MG63 (cell line): ENCODE measurements at regions not wholly inside any gene's neighbourhood (a gene's known extent, or its start where the extent isn't known, plus 50 kb on each side); places are given as distances from the start of the nearest gene placed in this dataset.

Source experiments
- DNase-seq: peaks from one replicate; pipeline ENCODE4 v3.0.0-alpha.2; 2020
- H3K27me3 ChIP-seq: fragments of 250-450 bp; sonication (Bioruptor Pico); 2 replicates; pipeline ENCODE4 v1.5.1; 2020; ENCODE audit warnings: mild to moderate bottlenecking, moderate library complexity
- H3K36me3 ChIP-seq: fragments of 250-450 bp; sonication (Bioruptor Pico); 2 replicates; pipeline ENCODE4 v1.5.1; 2020; ENCODE audit warnings: mild to moderate bottlenecking, moderate library complexity
- H3K4me3 ChIP-seq: fragments of 250-450 bp; sonication (Bioruptor Pico); 2 replicates; pipeline ENCODE4 v1.5.1; 2020; ENCODE audit warnings: mild to moderate bottlenecking, moderate library complexity
- H3K9me3 ChIP-seq: fragments of 250-450 bp; sonication (Bioruptor Pico); 2 replicates; pipeline ENCODE4 v1.5.1; 2020; ENCODE audit warnings: mild to moderate bottlenecking, moderate library complexity

- Histone ChIP-seq H3K27me3 (0 out of 2 replicates have a peak, but pooled peaks cover 2% of the 10 kb centered on the region), H3K9me3 (no peaks in the 10 kb centered on the region), H3K36me3 (no peaks in the 10 kb centered on the region), H3K4me3 (no peak overlapping the region)
- no peak for DNase-seq
Measured at GRCh38 chr1:101162736-101163735, 73.8 kb upstream of the S1PR1 start.

DNA sequence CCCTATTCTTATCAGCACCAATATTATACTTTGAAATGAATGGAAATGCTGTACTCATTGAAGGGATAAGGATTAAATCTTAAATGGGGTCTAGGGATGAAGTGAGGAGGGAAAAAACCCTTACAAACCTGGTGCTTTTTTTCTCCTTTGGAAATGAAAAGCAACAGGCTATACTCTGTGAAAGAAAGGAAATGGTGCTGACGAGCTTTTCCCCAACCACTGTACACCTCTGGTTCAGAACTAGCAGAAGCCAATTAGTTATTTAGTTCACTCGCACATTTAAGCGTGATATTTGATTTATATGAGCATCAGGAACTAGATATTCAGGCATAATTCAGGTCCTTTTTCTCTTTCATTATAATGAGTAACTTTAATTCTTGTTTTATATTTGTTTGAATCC lies 74.5 kb upstream of the S1PR1 start:
- no peaks in the 10 kb centered on the region for H3K36me3 ChIP-seq
- DNase-seq, result no peak
- H3K27me3 ChIP-seq, result 0 out of 2 replicates have a peak, but pooled peaks cover 4% of the 10 kb centered on the region
- H3K4me3 ChIP-seq, result no peak overlapping the region
- no peaks in the 10 kb centered on the region for H3K9me3 ChIP-seq

DNA sequence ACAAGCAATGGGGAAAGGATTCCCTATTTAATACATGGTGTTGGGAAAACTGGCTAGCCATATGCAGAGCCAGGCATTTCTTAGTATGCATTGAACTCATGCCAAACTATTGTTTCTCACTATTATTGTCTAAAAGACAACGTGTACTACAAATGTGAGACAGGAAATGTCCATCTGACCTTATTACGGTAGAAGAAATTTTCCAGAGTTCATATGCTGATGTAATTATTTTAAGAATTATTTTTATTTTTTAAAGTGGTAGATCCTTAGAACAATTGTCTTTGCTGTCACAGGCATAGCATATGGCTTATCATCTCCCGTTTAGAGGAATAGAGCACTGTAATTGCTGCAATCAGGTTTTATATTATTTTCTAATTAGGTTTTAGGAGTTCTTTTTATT lies 75.2 kb upstream of the S1PR1 start:
- DNase-seq, result no peak
- H3K36me3 ChIP-seq, result no peaks in the 10 kb centered on the region
- no peaks in the 10 kb centered on the region for H3K9me3 ChIP-seq
- 0 out of 2 replicates have a peak, but pooled peaks cover 4% of the 10 kb centered on the region for H3K27me3 ChIP-seq
- H3K4me3 ChIP-seq, result no peak overlapping the region

- DNase-seq, result no peak
- H3K36me3 ChIP-seq, result no peaks in the 10 kb centered on the region
- H3K4me3 ChIP-seq, result no peak overlapping the region
- H3K9me3 ChIP-seq, result no peaks in the 10 kb centered on the region
- H3K27me3 ChIP-seq, result 0 out of 2 replicates have a peak, but pooled peaks cover 4% of the 10 kb centered on the region
Measured at GRCh38 chr1:101158424-101158823, 78.4 kb upstream of the S1PR1 start.

DNA sequence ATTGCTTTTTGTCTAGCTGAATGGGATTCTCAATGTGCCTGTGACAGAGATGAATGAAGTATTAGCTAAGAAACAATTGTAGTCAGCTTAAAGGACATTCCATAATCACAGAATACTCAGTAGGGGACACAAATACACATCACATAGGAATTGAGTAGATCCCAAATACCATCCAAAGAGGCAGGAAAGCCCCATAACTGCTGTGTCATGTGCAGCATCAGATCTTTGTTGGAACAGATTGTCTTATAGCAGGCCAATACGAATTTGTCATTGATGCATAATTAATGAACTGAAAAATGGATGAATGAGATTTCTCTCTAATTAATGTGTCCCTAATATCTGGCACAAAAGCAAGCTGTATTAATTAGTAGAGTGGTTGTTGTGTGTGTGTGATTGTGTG lies 82.3 kb upstream of the S1PR1 start:
- Histone ChIP-seq H3K36me3 (no peaks in the 10 kb centered on the region), H3K27me3 (0 out of 2 replicates have a peak, but pooled peaks cover 4% of the 10 kb centered on the region), H3K9me3 (no peaks in the 10 kb centered on the region), H3K4me3 (no peak overlapping the region)
- DNase-seq, result no peak

GRCh38 chr1:101153692-101154091 lies 83.1 kb upstream of the S1PR1 start:
- H3K9me3 ChIP-seq, result no peaks in the 10 kb centered on the region
- no peaks in the 10 kb centered on the region for H3K36me3 ChIP-seq
- 0 out of 2 replicates have a peak, but pooled peaks cover 4% of the 10 kb centered on the region for H3K27me3 ChIP-seq
- H3K4me3 ChIP-seq, result no peak overlapping the region
- no peak for DNase-seq

DNA sequence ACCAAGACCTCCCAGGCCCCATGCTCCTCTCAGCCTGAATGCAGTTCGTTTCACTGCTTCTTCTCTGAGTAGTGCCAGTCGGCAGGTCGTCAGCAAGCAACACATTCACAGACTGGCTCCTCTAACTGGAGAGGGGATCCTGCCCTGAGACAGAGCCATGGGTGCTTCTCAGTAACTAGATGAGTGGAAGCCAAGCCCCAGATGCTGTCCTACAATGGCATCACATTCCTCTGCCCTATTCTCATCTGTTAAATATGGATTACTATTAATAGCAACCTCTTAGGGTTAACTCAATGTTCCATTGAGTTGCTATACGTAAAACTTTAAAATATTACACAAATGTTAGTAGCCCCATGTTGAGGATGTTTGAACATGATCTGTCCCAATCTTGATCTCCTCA lies 84.2 kb upstream of the S1PR1 start:
- H3K4me3 ChIP-seq, result no peak overlapping the region
- DNase-seq, result no peak
- H3K9me3 ChIP-seq, result no peaks in the 10 kb centered on the region
- H3K36me3 ChIP-seq, result no peaks in the 10 kb centered on the region
- H3K27me3 ChIP-seq, result no peaks in the 10 kb centered on the region

GRCh38 chr1:101151286-101151685 lies 85.5 kb upstream of the S1PR1 start:
- Histone ChIP-seq H3K9me3 (no peaks in the 10 kb centered on the region), H3K4me3 (no peak overlapping the region), H3K27me3 (no peaks in the 10 kb centered on the region), H3K36me3 (no peaks in the 10 kb centered on the region)
- no peak for DNase-seq

DNA sequence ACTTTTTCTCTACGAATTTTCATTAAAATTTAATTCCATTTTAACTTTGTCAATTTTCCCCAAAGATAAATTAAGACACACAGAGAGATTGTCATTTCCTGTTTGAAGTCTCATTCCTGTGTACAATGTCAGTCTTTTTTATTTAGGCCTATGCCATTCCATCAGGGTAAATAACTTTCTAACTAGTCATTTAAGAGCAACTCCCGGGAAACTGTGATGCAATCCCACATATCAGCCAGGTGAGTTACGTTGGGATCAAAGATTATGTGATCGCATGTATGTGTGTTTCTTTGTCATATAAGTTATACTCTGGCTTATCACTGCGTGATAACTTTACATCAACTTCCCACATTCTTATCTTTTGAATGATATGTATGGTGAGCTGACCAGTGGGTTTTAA lies 86.1 kb upstream of the S1PR1 start:
- H3K27me3 ChIP-seq, result no peaks in the 10 kb centered on the region
- no peak for DNase-seq
- no peaks in the 10 kb centered on the region for H3K36me3 ChIP-seq
- H3K4me3 ChIP-seq, result no peak overlapping the region
- no peaks in the 10 kb centered on the region for H3K9me3 ChIP-seq

GRCh38 chr1:101150266-101150665 lies 86.6 kb upstream of the S1PR1 start:
- DNase-seq, result no peak
- Histone ChIP-seq H3K4me3 (no peak overlapping the region), H3K9me3 (no peaks in the 10 kb centered on the region), H3K27me3 (no peaks in the 10 kb centered on the region), H3K36me3 (no peaks in the 10 kb centered on the region)

DNA sequence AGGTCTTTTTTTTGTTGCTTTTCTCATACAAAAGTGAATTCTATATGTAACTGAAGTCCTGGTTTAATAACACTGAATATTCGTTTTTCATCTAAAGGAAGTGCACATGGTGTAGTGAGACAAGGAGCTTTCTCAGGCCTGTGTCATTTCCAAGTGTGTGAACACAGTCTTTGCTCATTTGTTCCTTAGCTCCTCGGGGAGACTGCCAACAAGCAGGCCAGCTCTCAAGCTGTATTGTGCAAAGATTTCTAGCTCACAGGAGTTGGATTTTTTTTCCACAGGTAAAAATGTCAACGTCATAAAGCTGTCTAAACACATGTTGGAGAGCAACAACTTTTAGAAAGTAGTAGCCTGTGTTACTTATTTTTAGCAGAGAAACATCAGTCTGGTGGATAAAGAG lies 87.8 kb upstream of the S1PR1 start:
- Histone ChIP-seq H3K4me3 (no peak overlapping the region), H3K9me3 (no peaks in the 10 kb centered on the region), H3K36me3 (no peaks in the 10 kb centered on the region), H3K27me3 (no peaks in the 10 kb centered on the region)
- no peak for DNase-seq

DNA sequence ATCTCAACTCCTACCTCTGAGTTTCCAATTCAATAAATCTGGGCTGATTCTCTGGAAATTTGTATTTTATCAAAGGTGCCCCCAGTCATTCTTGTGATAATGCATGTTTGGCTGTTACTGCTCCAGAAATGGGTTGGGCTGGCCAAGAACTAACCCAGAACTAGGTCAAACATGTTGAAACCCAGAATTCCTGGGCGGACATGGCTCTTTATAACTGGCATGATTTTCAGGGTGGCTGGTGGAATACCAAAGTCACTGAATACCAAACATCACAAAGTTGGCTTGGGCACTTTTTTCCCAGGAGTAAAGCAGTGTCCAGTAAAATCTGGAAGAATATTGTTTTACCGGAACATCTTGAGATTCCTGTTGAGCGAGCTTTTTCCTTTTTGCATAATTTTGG lies 89.4 kb upstream of the S1PR1 start:
- no peaks in the 10 kb centered on the region for H3K27me3 ChIP-seq
- no peak for DNase-seq
- no peak overlapping the region for H3K4me3 ChIP-seq
- no peaks in the 10 kb centered on the region for H3K9me3 ChIP-seq
- no peaks in the 10 kb centered on the region for H3K36me3 ChIP-seq

GRCh38 chr1:101145449-101145820 lies 91.4 kb upstream of the S1PR1 start:
- no peak for DNase-seq
- H3K9me3 ChIP-seq, result no peaks in the 10 kb centered on the region

GRCh38 chr1:101144671-101145448 lies 92.0 kb upstream of the S1PR1 start:
- H3K36me3 ChIP-seq, result no peaks in the 10 kb centered on the region
- no peaks in the 10 kb centered on the region for H3K9me3 ChIP-seq
- H3K4me3 ChIP-seq, result no peak overlapping the region
- H3K27me3 ChIP-seq, result no peaks in the 10 kb centered on the region
- no peak for DNase-seq

More at GRCh38 chr1:101145449-101145820, 91.4 kb upstream of the S1PR1 start:
- no peak overlapping the region for H3K4me3 ChIP-seq
- H3K36me3 ChIP-seq, result no peaks in the 10 kb centered on the region
- H3K27me3 ChIP-seq, result no peaks in the 10 kb centered on the region

DNA sequence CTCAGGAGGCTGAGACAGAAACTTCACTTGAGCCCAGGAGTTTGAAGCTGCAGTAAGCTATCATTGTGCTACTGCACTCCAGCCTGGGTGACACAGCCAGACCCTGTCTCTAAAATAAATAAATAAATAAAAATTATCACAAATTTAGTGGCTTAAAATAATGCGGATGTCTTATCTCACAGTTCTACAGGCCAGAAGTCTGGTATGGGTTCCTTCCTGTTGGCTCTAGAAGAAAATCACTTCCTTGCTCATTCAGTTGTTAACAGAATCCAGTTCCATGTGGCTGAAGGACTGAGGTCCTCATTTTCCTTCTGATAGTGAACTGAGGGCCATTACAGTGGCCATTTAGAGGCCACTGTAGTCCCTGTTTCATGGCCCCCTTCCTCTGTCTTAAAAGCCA lies 94.6 kb upstream of the S1PR1 start:
- no peak for DNase-seq
- Histone ChIP-seq H3K27me3 (no peaks in the 10 kb centered on the region), H3K36me3 (no peaks in the 10 kb centered on the region), H3K4me3 (no peak overlapping the region), H3K9me3 (no peaks in the 10 kb centered on the region)

DNA sequence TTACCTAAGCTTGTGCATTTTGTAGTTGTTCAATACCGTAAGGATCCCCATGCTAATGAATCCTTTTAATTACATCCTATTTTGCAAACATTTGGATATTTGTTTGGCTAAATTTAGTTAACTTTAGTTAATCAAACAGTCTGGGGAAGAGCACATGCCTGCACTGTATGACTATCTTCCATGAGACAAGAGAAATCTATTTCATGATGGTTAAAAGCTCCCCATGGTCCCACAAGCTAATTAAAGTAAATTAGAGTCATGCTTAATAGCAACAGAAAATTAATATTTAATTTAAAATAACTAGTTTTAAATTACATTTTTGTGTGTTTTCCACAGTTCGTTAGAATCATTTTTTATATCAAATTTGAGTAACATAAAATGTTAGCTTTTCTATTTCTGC lies 95.4 kb upstream of the S1PR1 start:
- Histone ChIP-seq H3K36me3 (no peaks in the 10 kb centered on the region), H3K4me3 (no peak overlapping the region), H3K27me3 (no peaks in the 10 kb centered on the region), H3K9me3 (no peaks in the 10 kb centered on the region)
- no peak for DNase-seq
